ENCODE measurements at regions not wholly inside any gene's neighbourhood (a gene's known extent, or its start where the extent isn't known, plus 50 kb on each side); places are given as distances from the start of the nearest gene placed in this dataset.

DNA sequence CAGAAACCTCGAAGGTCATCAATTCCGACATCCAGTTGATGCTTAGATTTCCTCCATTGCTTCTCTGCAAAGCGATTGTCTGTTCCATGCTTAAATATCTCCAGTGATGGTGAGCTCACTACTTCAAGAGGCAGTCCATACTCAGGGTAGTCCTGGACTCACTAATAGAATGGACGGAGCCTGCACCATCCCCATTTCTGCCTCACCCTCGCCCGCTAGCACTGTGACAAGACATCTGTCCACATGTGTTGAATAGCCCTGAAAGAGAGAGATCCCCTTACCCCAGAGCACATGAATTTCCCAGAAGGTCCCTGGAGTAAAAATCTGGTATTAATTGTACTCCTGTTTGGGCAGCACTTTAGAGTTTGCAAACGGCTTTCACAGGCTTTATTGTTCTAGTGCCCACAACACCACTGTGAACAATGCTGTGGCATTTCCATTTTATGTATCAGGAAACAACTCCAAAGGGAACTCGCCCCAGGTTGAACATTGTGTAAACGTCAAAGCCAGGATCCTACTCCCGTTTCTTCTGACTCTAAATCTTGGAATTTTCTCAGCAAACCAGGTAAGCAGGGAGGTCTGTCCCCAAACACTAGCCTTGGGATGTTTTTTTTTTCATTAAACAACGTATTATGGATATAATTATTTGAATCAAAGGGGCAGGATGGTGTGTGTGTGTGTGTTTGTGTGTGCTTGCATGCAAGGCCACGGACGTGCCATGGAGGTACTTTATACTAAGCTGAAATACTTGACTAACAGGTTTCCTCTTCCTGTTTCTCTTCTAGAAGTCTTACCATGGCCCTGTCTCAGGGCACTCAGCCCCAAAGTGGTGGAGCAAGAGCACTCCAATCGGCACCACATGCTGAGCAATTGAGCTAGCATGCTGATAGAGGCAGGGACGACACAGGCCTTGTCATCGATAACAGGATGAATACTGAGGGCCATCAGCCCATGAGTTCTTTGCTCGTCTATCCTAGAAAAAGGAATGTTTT is 198.3 kb downstream of the OPA1 start:
- TF ChIP-seq POLR2AphosphoS5 (IDR thresholded peaks at IDR 0.05) (no peak), POLR2A (IDR thresholded peaks at IDR 0.05) (no peak)
- TF ChIP-seq, protein P1, sequence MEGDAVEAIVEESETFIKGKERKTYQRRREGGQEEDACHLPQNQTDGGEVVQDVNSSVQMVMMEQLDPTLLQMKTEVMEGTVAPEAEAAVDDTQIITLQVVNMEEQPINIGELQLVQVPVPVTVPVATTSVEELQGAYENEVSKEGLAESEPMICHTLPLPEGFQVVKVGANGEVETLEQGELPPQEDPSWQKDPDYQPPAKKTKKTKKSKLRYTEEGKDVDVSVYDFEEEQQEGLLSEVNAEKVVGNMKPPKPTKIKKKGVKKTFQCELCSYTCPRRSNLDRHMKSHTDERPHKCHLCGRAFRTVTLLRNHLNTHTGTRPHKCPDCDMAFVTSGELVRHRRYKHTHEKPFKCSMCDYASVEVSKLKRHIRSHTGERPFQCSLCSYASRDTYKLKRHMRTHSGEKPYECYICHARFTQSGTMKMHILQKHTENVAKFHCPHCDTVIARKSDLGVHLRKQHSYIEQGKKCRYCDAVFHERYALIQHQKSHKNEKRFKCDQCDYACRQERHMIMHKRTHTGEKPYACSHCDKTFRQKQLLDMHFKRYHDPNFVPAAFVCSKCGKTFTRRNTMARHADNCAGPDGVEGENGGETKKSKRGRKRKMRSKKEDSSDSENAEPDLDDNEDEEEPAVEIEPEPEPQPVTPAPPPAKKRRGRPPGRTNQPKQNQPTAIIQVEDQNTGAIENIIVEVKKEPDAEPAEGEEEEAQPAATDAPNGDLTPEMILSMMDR (IDR thresholded peaks at IDR 0.05), result no peak

All from suprapubic skin (tissue), 4 donors.